Suppressor macrophage treated with lipopolysaccharide for 1 hour (primary cell): ENCODE measurements at regions not wholly inside any gene's neighbourhood (a gene's known extent, or its start where the extent isn't known, plus 50 kb on each side); places are given as distances from the start of the nearest gene placed in this dataset.
A peak's percentile ranks its signal among the peaks of the same experiment; 100 is the strongest.
"Not testable (repeated sequence)": the region's sequence is repeated elsewhere in the genome, so short reads cannot be mapped to it uniquely, and the experiment has no call there.

ENCODE experiments used
- DNase-seq, 3 donors: peaks; one replicate each; pipeline ENCODE4 v3.0.0-alpha.2; 2020 to 2022

DNA sequence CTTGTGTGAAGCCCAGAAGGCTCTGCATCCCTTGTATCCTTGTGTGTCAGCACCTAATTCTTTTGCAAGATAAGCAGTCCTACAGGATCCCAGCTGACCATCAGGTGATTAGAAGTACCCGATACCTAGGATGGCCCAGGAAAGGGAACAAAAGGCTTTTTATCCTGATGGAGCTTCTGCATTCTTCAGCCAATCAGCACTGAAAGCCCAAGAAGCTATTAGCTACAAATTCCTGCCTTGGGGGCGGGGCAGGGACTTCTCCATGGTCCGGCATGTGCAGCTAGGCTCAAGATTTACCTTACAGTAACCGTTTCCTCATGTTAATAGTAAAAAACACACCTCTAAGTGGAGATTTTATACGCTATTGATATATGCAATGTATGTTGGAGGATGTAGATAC is 264.6 kb upstream of the THUMPD2 start:
- no peak for DNase-seq

DNA sequence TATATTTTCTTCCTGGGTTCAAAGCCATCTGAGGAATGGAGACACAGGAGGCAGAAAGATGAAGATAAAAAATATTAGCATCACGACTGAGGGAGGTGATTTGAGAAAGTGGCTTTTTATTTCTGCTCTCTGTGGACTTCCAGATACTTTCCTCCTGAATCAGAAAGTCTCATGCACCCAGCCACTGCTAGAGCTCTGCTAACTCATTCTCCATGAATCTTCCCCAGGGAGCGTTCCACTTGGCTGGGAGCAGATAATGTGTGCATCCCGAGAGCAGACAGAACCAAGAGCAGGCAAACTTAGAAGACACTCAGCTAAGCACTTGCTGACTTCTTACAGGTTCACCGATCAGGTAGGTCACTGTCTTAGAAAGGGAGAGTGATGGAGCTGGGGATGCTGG is 264.1 kb upstream of the THUMPD2 start:
- DNase-seq = no peak

DNA sequence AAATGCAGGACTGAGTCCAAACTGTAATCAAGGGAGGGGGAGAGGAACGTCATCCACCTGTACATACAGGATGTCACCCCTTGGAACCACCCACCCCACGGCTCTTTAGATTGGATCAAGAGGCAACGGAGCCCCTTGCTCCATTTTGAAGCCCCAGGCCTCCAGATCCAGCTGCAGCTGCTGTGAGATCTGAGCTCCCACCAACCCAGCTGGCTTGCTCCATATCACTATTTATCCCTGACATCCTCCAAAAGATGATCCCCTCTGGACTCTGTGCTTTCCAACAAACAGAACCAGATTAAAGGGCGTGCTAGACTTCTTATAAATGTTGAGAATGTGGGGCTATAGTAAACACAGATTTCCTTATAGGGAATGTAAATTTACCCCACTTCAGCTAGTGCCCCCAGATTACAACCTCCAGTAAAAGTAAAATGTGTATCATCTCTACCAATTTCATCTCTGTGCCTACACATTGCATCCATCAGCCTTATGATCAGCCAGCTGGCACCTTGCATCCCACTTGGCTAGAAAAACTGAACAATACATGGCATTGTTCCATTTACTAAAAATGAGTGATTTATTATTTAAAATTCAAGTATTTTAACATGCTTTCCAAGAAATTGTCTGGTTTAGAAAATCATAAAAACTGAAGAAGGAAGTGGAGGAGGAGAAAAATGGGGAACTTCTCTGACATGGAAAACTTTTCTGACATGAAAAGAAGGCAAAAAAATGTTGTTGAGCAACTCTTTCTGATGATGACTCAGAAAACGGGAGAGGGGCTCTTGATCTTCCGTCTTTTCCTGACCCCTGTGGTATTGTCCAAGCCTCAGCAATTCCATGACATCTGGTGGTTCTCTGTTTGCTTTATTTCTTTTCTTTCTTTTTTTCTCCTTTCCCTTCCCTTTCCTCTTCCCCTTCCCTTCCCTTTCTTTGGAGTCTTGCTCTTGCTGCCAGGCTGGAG is 262.6 kb upstream of the THUMPD2 start:
- peak; percentile 60 to 87 (median 87) for DNase-seq

DNA sequence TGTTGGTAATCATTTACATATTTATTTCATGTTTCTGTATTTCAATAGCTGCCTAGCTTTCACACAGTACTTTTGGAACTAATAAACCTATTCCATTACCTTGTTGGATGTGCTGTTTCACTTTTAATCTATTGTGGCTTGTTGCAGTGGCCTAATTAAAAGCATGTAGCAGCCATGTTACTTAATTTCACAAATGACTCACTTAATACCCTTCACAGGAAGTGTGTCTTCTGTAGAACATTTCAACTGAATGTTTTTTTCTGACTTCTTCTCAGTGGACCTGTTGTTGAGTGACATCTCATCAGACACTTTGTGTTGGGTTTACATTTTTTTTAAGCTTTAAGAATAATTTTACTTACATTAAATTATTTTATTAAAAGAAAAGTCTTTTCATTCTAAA is 260.5 kb upstream of the THUMPD2 start:
- peak in 2 of 3 donors; percentile 47 to 53 for DNase-seq

DNA sequence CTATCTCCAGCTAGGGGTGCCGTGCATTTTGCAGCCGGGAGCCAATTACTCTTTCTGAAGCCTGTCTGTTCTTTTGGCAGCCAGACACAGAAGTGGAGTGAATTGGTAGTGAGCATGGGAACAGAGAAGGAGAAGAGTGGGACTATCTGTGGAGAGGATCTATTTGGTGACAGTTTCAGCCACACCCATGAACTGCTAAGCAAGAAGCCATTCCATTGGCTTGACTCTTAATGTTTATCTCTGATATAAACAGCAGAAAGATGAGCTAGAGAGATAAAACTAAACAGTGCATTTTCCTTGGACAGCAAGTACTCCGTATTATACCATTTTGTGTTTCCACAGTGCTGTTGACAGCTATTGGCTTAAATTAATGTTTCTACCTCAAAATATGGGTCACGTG is 259.6 kb upstream of the THUMPD2 start:
- no peak for DNase-seq

DNA sequence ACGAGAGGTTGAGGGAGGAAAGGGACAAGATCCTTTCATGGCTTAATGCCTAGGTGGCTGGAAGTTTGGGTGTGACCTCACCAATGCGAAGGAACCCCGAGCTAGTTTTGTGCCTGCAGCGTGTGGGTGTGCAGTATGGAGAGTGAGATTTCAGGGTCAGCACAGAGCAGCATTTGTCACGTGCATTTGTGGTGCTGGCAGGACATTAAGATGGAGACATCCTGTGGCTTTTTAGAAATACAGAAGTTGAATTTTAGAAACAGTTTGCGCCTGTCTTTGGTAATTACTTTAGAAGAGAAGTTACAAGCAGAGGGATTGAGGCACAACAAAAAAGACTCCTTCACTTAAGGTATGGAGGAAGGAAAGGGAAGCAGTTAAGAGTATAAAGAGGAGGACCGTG is 258.2 kb upstream of the THUMPD2 start:
- DNase-seq = peak; percentile 42 to 57 (median 53)

DNA sequence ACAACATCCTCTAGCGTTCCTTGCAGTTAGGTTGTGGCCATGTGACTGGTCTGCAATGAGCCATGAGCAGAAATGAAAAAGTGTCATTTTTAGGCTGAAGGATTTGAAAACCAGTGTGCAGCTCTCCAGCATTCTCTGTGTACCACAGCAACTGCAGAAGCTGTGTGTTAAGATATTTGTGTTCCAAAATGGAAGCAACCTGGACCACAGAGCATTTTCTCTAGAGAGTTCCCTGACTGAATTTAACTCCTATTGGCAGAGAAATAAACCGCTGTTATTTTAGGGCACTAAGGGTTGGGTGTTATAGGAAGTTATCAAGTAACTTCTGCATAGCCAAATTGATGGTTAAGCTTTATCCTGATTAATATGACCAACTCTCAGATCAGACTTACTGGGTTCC is 257.2 kb upstream of the THUMPD2 start:
- DNase-seq = no peak

DNA sequence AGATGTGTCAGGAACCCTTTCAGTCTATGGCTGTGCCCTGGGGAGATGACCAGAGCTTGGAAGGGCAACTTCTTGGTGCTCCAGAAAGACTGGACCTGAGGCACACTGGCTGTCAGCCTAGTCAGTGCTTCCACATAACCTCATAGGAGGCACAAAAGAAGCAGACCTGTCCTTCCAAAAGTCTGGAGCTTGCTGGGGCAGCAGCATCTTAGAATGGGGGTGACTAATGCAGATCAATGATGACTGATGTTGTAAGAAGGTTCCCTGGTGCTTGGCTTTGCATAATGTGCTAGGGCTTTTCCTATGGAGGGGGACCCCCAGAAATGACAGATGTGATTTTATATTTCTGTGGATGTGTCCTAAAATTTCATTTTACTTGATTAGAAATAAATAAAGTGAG is 255.7 kb upstream of the THUMPD2 start:
- no peak for DNase-seq

DNA sequence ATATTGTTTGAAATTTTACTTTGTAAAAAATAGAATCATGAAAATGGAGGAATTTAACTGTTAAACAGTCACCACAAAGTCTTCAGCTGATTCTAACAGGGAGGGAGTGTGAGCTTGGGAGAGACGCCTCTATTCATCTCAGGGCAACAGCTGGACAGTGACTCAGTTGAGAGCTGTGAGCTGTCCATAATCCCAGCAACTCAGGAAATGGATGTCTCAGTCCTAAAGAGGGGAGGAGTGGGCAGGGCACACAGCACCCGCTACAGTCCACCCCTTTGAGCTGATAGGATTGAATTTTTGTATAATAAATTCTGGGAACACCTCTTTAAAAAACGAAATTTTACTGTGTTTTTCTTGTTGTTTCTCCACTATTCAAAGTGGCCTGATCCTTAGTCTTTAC is 255.1 kb upstream of the THUMPD2 start:
- DNase-seq = no peak

DNA sequence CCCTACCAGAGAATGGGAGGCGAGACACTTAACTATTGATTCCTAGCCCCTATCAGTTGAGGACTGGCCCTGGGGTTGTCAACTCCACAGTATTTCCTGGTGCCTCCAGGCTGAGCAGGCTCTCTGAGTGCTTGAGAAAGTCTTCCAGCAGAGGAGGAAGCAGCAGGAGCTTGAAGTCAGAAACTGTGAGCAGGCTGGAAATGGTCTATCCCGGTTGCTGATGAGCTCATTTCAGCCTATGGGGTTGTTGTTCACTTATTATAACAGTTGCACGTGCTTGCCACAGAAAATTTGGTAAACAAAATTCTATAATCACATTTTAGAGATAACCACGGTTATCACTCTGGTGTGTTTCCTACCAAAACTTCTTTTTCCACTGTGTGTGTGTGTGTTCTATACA is 254.7 kb upstream of the THUMPD2 start:
- no peak for DNase-seq

DNA sequence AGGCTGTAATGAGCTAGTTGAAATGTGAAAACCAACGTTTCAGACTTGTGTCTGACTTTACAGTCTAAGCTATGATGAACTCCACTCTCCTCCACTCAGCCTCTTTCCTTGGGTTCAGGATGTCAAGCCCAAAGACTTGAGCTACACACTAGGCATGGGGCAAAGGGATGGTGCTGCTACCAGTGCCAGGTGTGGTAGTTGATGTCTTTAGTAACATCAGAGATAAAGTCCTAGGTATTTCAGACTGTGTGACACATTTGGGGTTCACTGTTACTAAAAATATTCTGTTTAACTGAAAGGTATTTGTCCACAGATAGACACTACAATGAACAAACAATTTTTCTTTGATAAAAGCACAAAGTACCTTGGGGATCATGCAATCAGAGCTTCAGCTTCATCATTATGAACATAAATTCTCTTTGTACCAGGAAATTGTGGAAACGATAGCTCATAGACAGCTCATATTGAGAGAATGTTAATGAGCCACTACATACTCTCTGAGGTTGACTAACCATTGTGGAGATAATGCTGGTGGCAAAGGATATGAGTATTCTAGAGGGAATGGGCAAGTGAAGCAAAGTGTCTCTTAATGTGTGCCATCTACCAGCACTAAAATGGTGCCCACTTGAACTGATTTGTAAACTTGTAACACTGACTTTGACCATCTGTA is 253.7 kb upstream of the THUMPD2 start:
- no peak for DNase-seq

DNA sequence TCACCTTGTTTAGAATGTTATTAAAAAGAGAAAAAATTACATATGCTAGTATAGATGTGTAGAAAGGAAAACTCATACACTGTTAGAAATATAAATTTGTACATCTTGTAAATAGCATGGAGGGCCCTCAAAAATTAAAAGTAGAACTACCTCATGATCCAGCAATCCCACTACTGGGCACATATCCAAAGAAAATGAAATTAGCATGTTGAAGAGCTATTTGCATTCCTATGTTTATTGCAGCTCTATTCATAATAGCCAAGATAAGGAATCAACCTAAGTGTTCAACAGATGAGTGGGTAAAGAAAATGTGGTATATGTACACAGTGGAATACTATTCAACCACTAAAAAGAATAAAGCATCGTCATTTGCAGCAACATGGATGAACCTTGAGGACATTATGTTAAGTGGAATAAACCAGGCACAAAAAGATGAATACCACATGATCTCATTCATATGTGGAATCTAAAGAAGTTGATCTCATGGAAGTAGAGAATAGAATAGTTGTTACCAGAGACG is 251.5 kb upstream of the THUMPD2 start:
- no peak for DNase-seq

DNA sequence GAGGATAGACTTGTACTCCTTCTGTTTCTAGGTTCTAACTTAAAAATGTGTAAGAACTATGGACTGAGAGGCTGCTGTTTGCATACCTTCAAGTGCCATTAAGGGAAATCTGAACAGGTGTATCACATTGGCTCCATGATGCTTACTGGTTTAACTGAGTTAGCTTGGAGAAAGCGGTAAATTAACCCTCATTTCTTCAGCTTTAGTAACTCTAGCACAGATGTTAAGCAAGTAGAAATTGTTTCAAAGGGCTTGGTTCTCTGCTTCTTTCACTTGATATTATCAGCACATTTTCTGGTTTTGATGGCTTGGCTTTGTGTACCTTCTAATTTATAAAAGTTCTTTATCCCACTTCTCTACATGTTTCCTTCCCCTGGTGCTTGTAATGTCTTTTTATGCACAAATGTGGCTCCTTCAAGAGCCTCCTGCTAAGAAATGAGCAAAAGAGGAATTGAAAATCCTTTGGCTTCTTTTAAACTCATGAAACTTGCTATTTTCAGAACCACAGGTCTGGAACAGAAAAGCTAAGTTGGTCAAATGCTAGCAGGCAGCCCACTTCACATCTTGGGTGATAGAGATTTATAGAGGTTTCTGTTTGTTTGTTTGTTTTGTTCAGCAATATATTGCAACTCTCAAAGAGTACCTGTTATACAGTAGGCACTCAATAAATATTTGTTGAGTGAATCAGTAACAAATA is 249.9 kb upstream of the THUMPD2 start:
- DNase-seq = peak in 2 of 3 donors; percentile 43 to 54

DNA sequence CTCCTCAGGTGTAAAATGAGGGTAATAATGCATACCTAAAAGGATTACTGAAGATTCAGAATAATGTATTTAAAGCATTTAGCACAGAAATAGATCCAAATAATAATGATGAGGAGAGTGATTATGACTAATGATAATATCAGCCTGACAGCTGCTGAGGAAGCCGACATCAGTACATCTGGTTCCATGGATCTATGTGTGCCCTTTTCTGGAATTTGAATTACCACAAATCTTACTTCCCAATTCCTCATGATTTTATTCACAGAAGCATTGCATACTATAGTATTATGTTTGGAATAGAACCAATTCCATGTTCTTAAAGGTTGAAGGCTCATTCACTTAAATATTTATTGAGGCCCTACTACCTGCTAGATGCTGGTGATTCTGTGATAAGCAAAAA is 248.9 kb upstream of the THUMPD2 start:
- no peak for DNase-seq

DNA sequence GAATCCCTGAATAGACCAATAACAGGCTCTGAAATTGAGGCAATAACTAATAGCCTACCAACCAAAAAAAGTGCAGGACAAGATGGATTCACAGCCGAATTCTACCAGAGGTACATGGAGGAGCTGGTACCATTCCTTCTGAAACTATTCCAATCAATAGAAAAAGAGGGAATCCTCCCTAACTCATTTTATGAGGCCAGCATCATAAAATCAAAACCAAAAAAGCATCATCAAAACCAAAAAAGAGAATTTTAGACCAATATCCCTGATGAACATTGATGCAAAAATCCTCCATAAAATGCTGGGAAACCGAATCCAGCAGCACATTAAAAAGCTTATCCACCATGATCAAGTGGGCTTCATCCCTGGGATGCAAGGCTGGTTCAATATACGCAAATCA is 246.2 kb upstream of the THUMPD2 start:
- DNase-seq = not testable (repeated sequence)

DNA sequence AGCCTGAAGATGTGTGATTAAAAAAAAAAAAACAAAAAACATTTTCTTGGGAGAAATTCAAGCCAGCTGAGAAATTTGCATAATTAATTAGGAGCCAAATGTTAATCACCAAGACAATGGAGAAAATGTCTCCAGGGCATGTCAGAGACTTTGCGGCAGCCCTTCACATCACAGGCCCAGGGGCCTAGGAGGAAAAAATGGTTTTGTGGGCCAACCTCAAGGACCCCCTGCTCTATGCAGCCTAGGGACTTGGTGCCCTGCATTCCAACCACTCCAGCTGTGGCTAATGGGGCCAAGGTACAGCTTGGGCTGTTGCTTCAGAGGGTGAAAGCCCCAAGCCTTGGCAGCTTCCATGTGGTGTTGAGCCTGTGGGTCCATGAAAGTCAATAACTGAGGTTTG is 241.9 kb upstream of the THUMPD2 start:
- DNase-seq = no peak

DNA sequence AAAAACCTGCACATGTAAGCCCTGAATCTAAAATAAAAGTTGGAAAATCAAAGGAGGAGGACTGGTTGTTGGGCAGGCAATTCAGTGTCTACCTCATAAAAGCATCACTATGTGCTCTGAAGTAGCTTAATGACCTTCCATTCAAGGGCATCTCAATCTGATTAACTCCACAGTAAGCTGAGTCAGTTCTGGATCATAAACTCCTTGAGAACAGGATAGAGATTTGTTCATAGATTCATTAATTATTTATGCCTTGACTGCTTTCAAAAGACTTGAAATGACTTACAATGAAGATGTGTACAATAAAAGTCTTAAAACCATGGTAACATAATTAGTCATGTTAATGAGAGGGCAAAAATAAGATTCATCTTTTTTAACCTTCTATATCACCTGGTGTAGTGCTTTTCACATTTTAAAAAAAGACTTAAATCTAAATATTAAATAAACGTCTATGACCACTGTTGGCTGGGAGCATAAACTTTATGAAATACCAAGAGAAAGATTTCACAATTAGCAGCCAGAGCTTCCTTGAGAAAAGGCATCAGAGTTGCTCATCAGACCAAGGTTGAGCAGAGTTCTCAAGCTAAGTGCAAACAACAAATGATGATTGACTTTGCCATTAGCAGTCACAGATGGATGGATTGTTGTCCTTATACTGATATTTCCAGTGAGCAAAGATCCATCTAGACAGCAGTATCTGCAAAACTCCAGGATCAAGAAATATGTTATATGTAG is 237.3 kb upstream of the THUMPD2 start:
- no peak for DNase-seq

DNA sequence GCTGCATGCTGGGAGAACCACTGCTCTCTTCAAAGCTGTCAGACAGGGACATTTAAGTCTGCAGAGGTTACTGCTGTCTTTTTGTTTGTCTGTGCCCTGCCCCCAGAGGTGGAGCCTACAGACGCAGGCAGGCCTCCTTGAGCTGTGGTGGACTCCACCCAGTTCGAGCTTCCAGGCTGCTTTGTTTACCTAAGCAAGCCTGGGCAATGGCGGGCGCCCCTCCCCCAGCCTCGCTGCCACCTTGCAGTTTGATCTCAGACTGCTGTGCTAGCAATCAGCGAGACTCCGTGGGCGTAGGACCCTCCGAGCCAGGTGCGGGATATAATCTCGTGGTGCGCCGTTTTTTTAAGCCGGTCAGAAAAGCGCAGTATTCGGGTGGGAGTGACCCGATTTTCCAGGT is 234.9 kb upstream of the THUMPD2 start:
- DNase-seq = not testable (repeated sequence)

DNA sequence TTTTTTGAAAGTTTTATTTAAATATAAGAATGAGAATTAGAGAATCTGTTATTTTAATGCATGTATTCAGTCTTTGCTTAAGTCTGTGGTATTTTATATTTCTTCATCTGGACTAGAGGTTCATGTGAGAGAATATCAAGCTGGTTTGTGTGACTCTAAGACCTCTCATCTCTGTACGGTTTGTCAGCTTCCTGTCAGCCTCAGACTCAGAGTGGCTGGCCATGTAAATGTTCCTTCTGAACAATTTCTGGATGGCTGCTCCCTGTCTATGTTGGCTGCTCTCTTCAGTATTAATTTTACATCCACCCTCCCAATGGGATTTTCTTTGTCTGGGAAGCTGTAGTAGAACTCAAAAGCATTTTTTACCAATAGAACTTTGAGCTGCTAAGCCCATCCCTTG is 225.3 kb upstream of the THUMPD2 start:
- no peak for DNase-seq

DNA sequence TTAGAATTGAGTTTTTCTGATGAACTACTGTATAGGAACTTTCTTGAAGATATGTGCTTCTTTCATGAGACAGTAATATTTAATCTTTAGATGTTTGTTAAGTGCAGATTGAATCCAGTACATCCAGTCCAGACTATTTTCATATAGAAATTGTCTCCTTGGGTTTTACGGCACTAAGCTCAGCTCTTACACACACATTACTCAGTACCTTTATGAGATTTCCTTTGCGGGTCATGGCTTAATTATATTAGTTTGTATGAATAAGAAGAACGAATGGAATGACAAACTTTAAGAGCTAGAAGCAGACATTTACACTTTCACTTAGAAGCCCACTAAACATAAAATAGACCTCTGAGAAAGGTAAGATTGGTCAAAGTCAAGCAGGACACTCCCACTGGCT is 223.3 kb upstream of the THUMPD2 start:
- no peak for DNase-seq

DNA sequence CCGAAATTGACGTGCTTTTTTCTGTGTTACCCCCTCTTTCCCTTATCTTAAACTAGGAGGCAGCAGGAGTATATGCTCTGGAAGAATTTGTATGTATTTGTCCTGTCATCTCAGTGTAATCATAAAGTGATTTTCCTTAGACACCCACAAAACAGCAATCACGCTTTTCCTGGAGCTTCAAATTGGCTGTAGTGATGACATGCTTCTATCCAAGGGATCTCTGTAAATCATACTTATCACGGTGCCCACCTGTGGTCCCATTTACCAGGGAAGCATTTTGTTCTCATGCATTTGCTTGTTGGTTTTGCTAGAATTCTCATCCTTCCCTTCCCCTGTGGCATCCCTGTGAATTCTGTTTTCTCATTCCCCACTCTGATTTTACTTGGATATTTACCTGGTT is 220.8 kb upstream of the THUMPD2 start:
- DNase-seq = no peak

DNA sequence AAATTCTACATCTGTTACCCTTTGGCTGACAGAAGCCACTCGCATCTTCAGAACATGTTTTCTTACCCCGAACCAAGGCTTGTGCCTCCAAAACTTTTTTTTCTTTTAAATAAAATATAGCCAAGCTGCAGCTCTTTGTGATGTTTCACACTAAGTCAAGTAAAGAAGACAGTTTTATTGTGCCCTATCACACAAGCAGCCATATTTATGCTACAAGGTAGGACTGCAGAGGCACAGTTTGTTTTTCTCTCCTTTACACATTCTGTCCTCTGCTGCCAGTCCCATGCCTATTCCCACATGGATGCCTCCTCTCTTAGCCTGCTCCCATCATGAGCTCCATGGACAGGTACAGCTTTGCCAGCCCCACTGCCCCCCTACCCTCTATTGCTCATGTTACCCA is 219.6 kb upstream of the THUMPD2 start:
- no peak for DNase-seq

DNA sequence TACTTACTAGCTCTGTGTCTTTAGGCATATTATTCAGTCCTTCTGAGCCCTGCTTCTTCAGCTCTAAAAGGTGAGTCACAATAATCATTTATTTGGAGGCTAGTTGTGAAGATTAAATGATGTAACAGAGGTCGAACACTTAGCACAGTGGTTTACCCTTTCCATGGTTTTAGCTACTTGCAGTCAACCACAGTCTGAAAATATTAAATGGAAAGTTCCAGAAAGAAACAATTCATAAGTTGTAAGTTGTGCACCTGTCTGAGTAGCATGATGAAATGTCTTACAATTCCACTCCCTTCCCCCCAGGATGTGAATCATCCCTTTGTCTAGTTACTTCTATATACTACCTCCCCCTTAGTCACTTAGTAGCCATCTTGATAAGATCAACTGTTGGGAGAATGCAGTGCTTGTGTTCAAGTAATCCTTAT is 217.6 kb upstream of the THUMPD2 start:
- DNase-seq = no peak
